Endodermal cell (in vitro differentiated cells): ENCODE measurements at regions not wholly inside any gene's neighbourhood (a gene's known extent, or its start where the extent isn't known, plus 50 kb on each side); places are given as distances from the start of the nearest gene placed in this dataset.

Source experiments
- DNase-seq: peaks from one replicate; pipeline ENCODE4 v3.0.0-alpha.2; 2017
- H3K27ac ChIP-seq: 2 replicates; pipeline ENCODE4 v1.5.1; 2013; ENCODE audit warnings: mild to moderate bottlenecking, low read depth, low read length, moderate library complexity
- H3K27me3 ChIP-seq: 2 replicates; pipeline ENCODE4 v1.6.1; 2013; ENCODE audit warnings: mild to moderate bottlenecking, low read length, moderate library complexity; ENCODE audit not compliant: insufficient read depth, control insufficient read depth, poor library complexity, severe bottlenecking
- H3K36me3 ChIP-seq: 2 replicates; pipeline ENCODE4 v1.7.0; 2013; ENCODE audit warnings: mild to moderate bottlenecking, low read length, moderate library complexity; ENCODE audit not compliant: control insufficient read depth, insufficient read depth
- H3K4me1 ChIP-seq: one replicate; pipeline ENCODE4 v1.7.0; 2013; ENCODE audit warnings: low read length; ENCODE audit not compliant: control insufficient read depth, insufficient read depth
- H3K4me3 ChIP-seq: 2 replicates; pipeline ENCODE4 v1.5.1; 2013; ENCODE audit warnings: mild to moderate bottlenecking, low read length, moderate library complexity
- H3K9ac ChIP-seq: 2 replicates; pipeline ENCODE4 v1.6.1; 2013; ENCODE audit warnings: mild to moderate bottlenecking, low read length, moderate library complexity; ENCODE audit not compliant: poor library complexity, severe bottlenecking; ENCODE audit errors: extremely low read depth
- H3K9me3 ChIP-seq: 2 replicates; pipeline ENCODE4 v1.6.1; 2013; ENCODE audit warnings: mild to moderate bottlenecking, low read length, moderate library complexity; ENCODE audit not compliant: control insufficient read depth
- H3K27ac Mint-ChIP-seq: 2 replicates; pipeline ENCODE4 v1.8.0; 2020; ENCODE audit warnings: mixed read lengths
- H3K27me3 Mint-ChIP-seq: 2 replicates; pipeline ENCODE4 v1.8.0; 2021; ENCODE audit warnings: mild to moderate bottlenecking, mixed read lengths; ENCODE audit not compliant: insufficient read depth
- H3K36me3 Mint-ChIP-seq: 2 replicates; pipeline ENCODE4 v1.8.0; 2020; ENCODE audit warnings: low read depth, mixed read lengths
- H3K4me1 Mint-ChIP-seq: 2 replicates; pipeline ENCODE4 v1.8.0; 2020; ENCODE audit warnings: mixed read lengths
- H3K4me3 Mint-ChIP-seq: 2 replicates; pipeline ENCODE4 v1.8.0; 2020; ENCODE audit warnings: mild to moderate bottlenecking, moderate library complexity, mixed read lengths
- H3K9me3 Mint-ChIP-seq: 2 replicates; pipeline ENCODE4 v1.8.0; 2020; ENCODE audit warnings: mild to moderate bottlenecking, mixed read lengths
- WGBS, 2 experiments: methylation state at CpG; one replicate each; pipeline versions ENCODE4 v1.1.5 to v1.1.7; 2013; ENCODE audit warnings: missing lambda C conversion rate in 2 of 2, mixed read lengths in 1 of 2; ENCODE audit not compliant: insufficient coverage in 1 of 2, insufficient read length in 1 of 2; 5-methylcytosine and 5-hydroxymethylcytosine counted together
- TF ChIP-seq, protein P1 (sequence below): fragments of 200-600 bp; sonication (generic); conservative IDR thresholded peaks from 2 replicates; pipeline ENCODE4 v1.5.0; 2021; ENCODE audit warnings: antibody characterized with exemption, mild to moderate bottlenecking

DNA sequence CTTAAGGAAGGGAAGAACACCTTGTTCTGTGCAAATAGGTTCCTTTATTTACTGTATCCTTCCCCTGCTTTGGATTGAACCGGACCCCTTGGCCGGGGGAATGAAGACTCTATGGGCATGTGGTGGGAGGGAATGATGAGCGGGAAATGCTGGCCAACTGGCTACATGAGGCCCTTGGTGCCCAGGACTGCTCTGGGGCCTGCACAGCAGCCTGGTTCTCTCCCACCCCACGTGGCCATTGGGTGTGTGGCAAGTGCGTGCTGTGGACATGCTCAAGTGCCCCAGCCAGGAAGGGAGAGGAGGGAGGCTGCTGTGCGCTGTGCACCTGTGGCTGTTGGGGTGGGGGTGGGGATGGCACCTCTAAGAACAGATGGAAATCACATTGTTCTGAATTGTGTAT is 917.0 kb upstream of the GHITM start:
- TF ChIP-seq, protein P1, sequence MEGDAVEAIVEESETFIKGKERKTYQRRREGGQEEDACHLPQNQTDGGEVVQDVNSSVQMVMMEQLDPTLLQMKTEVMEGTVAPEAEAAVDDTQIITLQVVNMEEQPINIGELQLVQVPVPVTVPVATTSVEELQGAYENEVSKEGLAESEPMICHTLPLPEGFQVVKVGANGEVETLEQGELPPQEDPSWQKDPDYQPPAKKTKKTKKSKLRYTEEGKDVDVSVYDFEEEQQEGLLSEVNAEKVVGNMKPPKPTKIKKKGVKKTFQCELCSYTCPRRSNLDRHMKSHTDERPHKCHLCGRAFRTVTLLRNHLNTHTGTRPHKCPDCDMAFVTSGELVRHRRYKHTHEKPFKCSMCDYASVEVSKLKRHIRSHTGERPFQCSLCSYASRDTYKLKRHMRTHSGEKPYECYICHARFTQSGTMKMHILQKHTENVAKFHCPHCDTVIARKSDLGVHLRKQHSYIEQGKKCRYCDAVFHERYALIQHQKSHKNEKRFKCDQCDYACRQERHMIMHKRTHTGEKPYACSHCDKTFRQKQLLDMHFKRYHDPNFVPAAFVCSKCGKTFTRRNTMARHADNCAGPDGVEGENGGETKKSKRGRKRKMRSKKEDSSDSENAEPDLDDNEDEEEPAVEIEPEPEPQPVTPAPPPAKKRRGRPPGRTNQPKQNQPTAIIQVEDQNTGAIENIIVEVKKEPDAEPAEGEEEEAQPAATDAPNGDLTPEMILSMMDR, result no peak
- no peaks in the 10 kb centered on the region for H3K36me3 Mint-ChIP-seq
- H3K27me3 ChIP-seq, result no peaks in the 10 kb centered on the region
- peaks cover 23% of the 10 kb centered on the region for H3K4me1 Mint-ChIP-seq
- H3K27me3 Mint-ChIP-seq, result no peaks in the 10 kb centered on the region
- no peaks in the 10 kb centered on the region for H3K9me3 Mint-ChIP-seq
- no peak for DNase-seq
- 93% methylated on average over 6 of the region's 6 CpGs; no CpG with 5 or more reads in 1 of the 2 experiments for WGBS, 2 experiments
- H3K27ac ChIP-seq, result no peak overlapping the region
- no peak overlapping the region for H3K9ac ChIP-seq
- no peaks in the 10 kb centered on the region for H3K36me3 ChIP-seq
- H3K27ac Mint-ChIP-seq, result no peak overlapping the region
- no peaks in the 10 kb centered on the region for H3K4me1 ChIP-seq
- no peak overlapping the region for H3K4me3 ChIP-seq
- H3K4me3 Mint-ChIP-seq, result no peak overlapping the region
- H3K9me3 ChIP-seq, result no peaks in the 10 kb centered on the region

DNA sequence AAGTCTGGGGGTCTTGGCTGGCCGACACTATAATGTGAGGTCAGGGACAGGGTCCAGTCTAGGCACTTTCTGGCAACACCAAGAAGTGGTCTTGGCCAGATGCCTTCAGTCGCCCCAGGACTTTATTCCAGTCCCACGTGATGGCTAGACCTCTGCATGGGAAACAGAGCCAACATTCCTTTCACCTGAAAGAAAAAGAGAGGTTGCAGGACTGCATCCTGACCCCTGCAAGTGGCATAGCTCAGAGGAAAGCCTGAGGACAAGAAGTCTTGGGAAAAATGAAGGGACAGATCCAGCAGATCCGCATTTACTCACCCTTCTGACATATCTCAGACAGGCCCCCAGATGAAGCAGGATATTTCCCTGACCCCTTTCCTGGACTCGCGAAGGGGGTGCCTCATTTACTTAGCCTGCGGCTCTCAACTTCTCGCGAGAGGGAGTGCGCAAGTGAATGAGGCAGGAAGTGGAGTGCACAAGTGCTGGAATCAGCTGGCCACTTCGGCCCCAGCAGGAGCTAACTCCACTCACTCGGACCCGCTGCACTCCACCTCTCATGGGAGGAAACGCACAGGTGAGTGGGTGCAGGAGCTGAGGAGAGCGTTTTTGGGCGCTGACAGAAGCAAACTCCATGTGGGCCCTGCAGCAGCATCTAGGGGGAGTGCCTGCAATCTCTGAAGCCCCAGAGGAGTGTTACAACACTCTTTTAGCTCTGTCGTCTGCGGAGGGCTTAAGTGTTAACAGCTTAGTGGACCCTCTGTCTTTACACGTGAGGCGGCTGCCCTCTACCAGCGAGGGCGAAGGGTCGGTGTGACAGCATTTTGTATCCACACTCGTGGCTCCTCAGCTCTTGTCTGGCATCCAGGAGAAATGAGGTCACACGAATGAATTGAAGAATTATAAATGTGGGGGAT is 916.2 kb upstream of the GHITM start:
- H3K36me3 ChIP-seq, result no peaks in the 10 kb centered on the region
- TF ChIP-seq, protein P1, result peak; percentile 55
- WGBS, 2 experiments, result 87 to 90% methylated on average over 17 to 25 of the region's 25 CpGs
- peak overlapping the region; percentile 3 for H3K4me3 Mint-ChIP-seq
- H3K36me3 Mint-ChIP-seq, result no peaks in the 10 kb centered on the region
- no peak overlapping the region for H3K27ac ChIP-seq
- H3K27me3 ChIP-seq, result no peaks in the 10 kb centered on the region
- no peak overlapping the region for H3K27ac Mint-ChIP-seq
- no peaks in the 10 kb centered on the region for H3K4me1 ChIP-seq
- H3K27me3 Mint-ChIP-seq, result no peaks in the 10 kb centered on the region
- no peak overlapping the region for H3K9ac ChIP-seq
- peaks cover 20% of the 10 kb centered on the region for H3K4me1 Mint-ChIP-seq
- DNase-seq, result peak; percentile 66
- H3K9me3 ChIP-seq, result no peaks in the 10 kb centered on the region
- no peak overlapping the region for H3K4me3 ChIP-seq
- H3K9me3 Mint-ChIP-seq, result no peaks in the 10 kb centered on the region

DNA sequence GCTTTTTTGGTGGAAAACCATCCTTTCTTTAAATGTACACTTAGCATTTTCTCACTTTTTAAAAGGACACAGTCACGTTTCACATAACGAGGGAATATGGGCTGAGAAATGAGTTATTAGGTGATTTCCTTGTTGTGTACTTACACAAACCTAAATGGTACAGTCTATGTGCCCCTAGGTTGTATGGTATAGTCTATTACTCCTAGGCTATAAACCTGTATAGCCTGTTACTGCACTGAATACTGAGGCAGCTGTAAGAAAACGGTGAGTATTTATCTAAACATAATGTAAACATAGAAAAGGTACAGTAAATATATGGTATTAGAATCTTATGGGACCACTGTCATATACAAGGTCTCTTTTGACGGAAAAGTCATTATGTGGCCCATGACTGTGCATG is 913.5 kb upstream of the GHITM start:
- H3K27me3 ChIP-seq, result no peaks in the 10 kb centered on the region
- WGBS, 2 experiments, result 93% methylated on average over 4 of the region's 4 CpGs; no CpG with 5 or more reads in 1 of the 2 experiments

More for the DNA sequence above, 913.5 kb upstream of the GHITM start:
- peaks cover 13% of the 10 kb centered on the region for H3K4me1 Mint-ChIP-seq
- no peak overlapping the region for H3K4me3 Mint-ChIP-seq
- Histone ChIP-seq H3K4me1 (peaks cover 15% of the 10 kb centered on the region), H3K36me3 (no peaks in the 10 kb centered on the region), H3K9me3 (no peaks in the 10 kb centered on the region), H3K9ac (no peak overlapping the region), H3K4me3 (no peak overlapping the region), H3K27ac (no peak overlapping the region)
- no peak for DNase-seq
- H3K36me3 Mint-ChIP-seq, result no peaks in the 10 kb centered on the region
- H3K27ac Mint-ChIP-seq, result no peak overlapping the region
- H3K9me3 Mint-ChIP-seq, result no peaks in the 10 kb centered on the region
- no peaks in the 10 kb centered on the region for H3K27me3 Mint-ChIP-seq
- TF ChIP-seq, protein P1, result no peak
